BJ (cell line): ENCODE measurements at regions not wholly inside any gene's neighbourhood (a gene's known extent, or its start where the extent isn't known, plus 50 kb on each side); places are given as distances from the start of the nearest gene placed in this dataset.

Source experiments
- CTCF ChIA-PET: fragments of 350-600 bp; formaldehyde crosslinking; extraction: SDS; loops from one replicate; lab custom pipeline; 2021; ENCODE audit warnings: antibody characterized with exemption, inconsistent platforms; lab: Yijun Ruan, JAX
- POLR2A ChIA-PET: fragments of 300-600 bp; sonication (Branson Sonifier 250); formaldehyde crosslinking; extraction: SDS; loops from one replicate; lab custom pipeline; 2021; ENCODE audit warnings: antibody characterized with exemption; lab: Charles Lee
- DNase-seq: peaks from one replicate; pipeline ENCODE4 v3.0.0-alpha.2; 2011; ENCODE audit warnings: low read depth
- H3K27me3 ChIP-seq: 2 replicates; pipeline ENCODE4 v1.6.0; 2011; ENCODE audit warnings: low read length; ENCODE audit not compliant: control insufficient read depth, insufficient read depth
- H3K36me3 ChIP-seq: 2 replicates; pipeline ENCODE4 v1.5.1; 2011; ENCODE audit warnings: low read length; ENCODE audit not compliant: control insufficient read depth, insufficient read depth
- H3K4me3 ChIP-seq: 2 replicates; pipeline ENCODE4 v1.5.1; 2011; ENCODE audit warnings: low read depth, mild to moderate bottlenecking, control low read depth, low read length
- TF ChIP-seq, protein P1 (sequence below): IDR thresholded peaks from 2 replicates; pipeline ENCODE4 v1.5.1; 2011; ENCODE audit warnings: low read depth, mild to moderate bottlenecking, control low read depth, inconsistent platforms, low read length, moderate library complexity; ENCODE audit not compliant: insufficient read depth

DNA sequence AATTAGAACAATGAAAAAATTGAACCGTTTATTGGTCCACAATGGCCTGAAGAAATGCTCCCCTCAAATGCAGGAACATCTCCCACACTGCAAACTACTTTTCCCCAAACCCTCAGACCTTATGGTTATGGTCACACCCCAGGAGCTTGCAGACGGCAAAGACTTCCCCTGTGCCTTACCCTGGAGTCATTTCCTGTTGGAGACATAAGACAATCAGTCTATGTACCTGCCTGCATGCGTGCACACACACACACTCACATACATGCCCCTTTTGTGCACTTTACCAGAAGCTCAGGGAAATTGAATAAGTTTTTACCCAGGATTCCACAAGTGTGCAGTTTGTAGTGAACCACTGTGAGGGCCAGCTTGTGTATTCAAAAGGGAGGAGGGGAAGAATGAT, 281.9 kb upstream of the CELF4 start:
- Histone ChIP-seq H3K4me3 (no peak overlapping the region), H3K36me3 (no peaks in the 10 kb centered on the region), H3K27me3 (no peaks in the 10 kb centered on the region)
- ChIA-PET CTCF (no interaction called here), POLR2A (no interaction called here)
- TF ChIP-seq, protein P1, sequence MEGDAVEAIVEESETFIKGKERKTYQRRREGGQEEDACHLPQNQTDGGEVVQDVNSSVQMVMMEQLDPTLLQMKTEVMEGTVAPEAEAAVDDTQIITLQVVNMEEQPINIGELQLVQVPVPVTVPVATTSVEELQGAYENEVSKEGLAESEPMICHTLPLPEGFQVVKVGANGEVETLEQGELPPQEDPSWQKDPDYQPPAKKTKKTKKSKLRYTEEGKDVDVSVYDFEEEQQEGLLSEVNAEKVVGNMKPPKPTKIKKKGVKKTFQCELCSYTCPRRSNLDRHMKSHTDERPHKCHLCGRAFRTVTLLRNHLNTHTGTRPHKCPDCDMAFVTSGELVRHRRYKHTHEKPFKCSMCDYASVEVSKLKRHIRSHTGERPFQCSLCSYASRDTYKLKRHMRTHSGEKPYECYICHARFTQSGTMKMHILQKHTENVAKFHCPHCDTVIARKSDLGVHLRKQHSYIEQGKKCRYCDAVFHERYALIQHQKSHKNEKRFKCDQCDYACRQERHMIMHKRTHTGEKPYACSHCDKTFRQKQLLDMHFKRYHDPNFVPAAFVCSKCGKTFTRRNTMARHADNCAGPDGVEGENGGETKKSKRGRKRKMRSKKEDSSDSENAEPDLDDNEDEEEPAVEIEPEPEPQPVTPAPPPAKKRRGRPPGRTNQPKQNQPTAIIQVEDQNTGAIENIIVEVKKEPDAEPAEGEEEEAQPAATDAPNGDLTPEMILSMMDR, result no peak
- DNase-seq, result no peak

DNA sequence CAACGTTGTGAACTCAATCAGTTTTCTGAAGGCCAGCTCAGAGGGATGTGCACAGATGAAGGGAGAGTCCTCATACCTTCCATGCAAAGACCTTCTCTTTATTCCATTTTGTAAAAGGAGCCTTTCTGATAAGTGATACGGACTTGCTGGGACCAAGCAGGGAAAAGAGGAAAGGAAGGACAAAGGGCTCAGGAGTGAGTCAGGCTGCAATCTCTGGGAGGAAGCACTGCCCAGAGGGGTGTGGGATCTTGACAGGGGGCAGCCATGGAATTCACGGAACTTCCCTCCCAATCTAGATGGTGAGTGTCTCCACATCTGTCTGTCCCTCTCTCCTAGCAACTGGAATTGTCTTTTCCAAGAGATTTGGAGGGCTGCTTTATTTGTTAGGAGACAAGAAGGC, 281.4 kb upstream of the CELF4 start:
- no peak for DNase-seq
- Histone ChIP-seq H3K4me3 (no peak overlapping the region), H3K27me3 (no peaks in the 10 kb centered on the region), H3K36me3 (no peaks in the 10 kb centered on the region)
- TF ChIP-seq, protein P1, result no peak
- CTCF ChIA-PET, result no interaction called here
- POLR2A ChIA-PET, result no interaction called here

DNA sequence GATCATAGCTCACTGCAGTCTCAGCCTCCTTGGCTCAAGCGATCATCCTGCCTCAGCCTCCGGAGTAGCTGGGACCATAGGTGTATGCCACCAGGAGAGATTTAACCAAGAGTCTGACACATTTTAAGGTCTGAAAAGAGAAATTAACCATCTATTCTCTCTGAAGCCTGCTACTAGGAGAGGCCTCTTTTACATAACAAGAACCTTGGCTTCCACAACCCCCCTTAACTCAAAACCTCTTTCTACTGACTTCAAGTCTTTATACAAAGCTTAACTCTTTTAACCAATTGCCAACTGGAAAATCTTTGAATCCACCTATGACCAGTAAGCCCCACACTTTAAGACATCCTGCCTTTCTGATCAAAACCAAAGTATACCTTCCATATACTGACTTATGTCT, 279.9 kb upstream of the CELF4 start:
- Histone ChIP-seq H3K27me3 (no peaks in the 10 kb centered on the region), H3K4me3 (no peak overlapping the region), H3K36me3 (no peaks in the 10 kb centered on the region)
- CTCF ChIA-PET, result no interaction called here
- no peak for DNase-seq
- POLR2A ChIA-PET, result no interaction called here
- TF ChIP-seq, protein P1, result no peak

DNA sequence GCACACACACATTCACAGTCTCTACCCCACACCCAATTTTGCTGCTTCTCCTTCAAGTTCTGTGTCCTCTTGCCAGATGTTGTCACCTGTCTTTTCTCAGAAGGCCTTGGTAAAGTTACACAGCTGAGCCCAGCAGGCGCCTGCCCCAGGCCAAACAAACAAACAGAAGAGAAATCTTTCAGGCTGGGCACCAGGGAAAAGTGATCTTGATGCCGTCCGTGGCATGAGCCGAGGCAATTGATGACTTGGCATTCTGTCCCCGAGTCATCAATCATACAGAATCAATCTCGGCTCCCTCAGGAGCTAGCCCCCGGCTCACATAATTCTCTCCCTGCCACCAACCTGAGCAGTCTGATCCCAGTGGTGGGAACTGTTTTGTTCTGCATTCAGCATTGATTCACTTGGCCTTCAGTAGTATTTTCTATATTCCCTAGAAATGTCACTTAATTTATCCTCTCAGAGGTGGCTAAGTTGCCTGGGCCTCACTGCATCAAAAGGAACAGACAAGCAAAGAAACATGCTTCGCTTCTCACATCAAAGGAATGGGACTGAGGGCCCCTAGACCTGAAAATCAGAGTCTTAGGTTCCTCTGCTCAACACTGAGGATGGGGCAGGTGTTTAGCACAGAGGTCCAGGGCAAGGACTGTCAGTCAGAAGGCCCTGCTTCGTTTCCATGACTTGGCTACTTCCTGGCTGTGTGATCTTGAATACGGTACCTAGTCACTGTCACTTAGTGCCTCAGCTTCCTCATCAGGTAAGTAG, 278.8 kb upstream of the CELF4 start:
- ChIA-PET CTCF (no interaction called here), POLR2A (no interaction called here)

DNA sequence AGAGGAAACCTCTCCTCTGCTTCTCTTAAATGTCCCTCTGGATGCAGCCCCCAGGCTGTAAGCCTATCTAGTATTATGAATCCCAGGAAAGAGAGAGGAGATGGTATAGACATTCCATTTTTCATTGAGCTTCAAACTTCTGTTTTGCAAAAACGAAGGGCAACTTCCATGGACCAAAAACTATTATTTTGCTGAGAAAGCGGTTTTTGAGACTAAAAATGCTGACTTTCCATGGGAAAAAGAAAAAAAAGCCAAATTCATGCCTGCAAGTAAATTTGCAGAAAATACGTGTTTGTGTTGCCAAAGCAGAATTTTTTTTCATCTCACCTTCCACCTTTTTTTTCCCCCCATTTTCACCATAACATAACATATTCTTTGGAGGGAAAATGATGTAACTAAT, 272.5 kb upstream of the CELF4 start:
- POLR2A ChIA-PET, result no interaction called here
- TF ChIP-seq, protein P1, result no peak
- DNase-seq, result no peak

More for the DNA sequence above, 278.8 kb upstream of the CELF4 start:
- no peak for DNase-seq
- Histone ChIP-seq H3K4me3 (no peak overlapping the region), H3K36me3 (no peaks in the 10 kb centered on the region), H3K27me3 (no peaks in the 10 kb centered on the region)
- TF ChIP-seq, protein P1, result no peak

More for the DNA sequence above, 272.5 kb upstream of the CELF4 start:
- H3K27me3 ChIP-seq, result no peaks in the 10 kb centered on the region
- H3K4me3 ChIP-seq, result no peak overlapping the region
- CTCF ChIA-PET, result no interaction called here
- H3K36me3 ChIP-seq, result no peaks in the 10 kb centered on the region
